ENCODE measurements at regions not wholly inside any gene's neighbourhood (a gene's known extent, or its start where the extent isn't known, plus 50 kb on each side); places are given as distances from the start of the nearest gene placed in this dataset.

GRCh38 chr16:61313931-61314330 lies 722.3 kb downstream of the CDH8 start:
- no peak for DNase-seq

GRCh38 chr16:61309386-61309785 lies 726.9 kb downstream of the CDH8 start:
- no peak for DNase-seq

- DNase-seq = no peak
These were observed 730.0 kb downstream of the CDH8 start for GRCh38 chr16:61306204-61306603.

- no peak for DNase-seq
These were observed 739.4 kb downstream of the CDH8 start for GRCh38 chr16:61296814-61297213.

- DNase-seq = no peak
These were observed 739.9 kb downstream of the CDH8 start for GRCh38 chr16:61296305-61296704.

- DNase-seq = no peak
These were observed 740.9 kb downstream of the CDH8 start for GRCh38 chr16:61295311-61295710.

GRCh38 chr16:61289141-61289540 lies 747.1 kb downstream of the CDH8 start:
- no peak for DNase-seq

GRCh38 chr16:61277849-61278248 lies 758.4 kb downstream of the CDH8 start:
- DNase-seq = no peak

- DNase-seq = no peak
These were observed 762.0 kb downstream of the CDH8 start for GRCh38 chr16:61274211-61274610.

GRCh38 chr16:61270726-61271125 lies 765.5 kb downstream of the CDH8 start:
- no peak for DNase-seq

- DNase-seq = no peak
These were observed 772.8 kb downstream of the CDH8 start for GRCh38 chr16:61263400-61263799.

- DNase-seq = no peak
These were observed 774.9 kb downstream of the CDH8 start for GRCh38 chr16:61261315-61261714.

- DNase-seq = no peak
These were observed 789.6 kb downstream of the CDH8 start for GRCh38 chr16:61246592-61246991.

- no peak for DNase-seq
These were observed 792.3 kb downstream of the CDH8 start for GRCh38 chr16:61243954-61244353.

- DNase-seq = no peak
These were observed 798.3 kb downstream of the CDH8 start for GRCh38 chr16:61237884-61238485.

- no peak for DNase-seq
These were observed 802.5 kb downstream of the CDH8 start for GRCh38 chr16:61233713-61234112.

- DNase-seq = no peak
These were observed 807.9 kb downstream of the CDH8 start for GRCh38 chr16:61228371-61228770.

GRCh38 chr16:61215605-61216004 lies 820.6 kb downstream of the CDH8 start:
- DNase-seq = no peak

GRCh38 chr16:61214780-61215179 lies 821.5 kb downstream of the CDH8 start:
- no peak for DNase-seq

- DNase-seq = no peak
These were observed 826.2 kb downstream of the CDH8 start for GRCh38 chr16:61210076-61210475.

- DNase-seq = no peak
These were observed 841.2 kb downstream of the CDH8 start for GRCh38 chr16:61195006-61195405.

GRCh38 chr16:61194573-61194972 lies 841.7 kb downstream of the CDH8 start:
- DNase-seq = no peak

- no peak for DNase-seq
These were observed 853.8 kb downstream of the CDH8 start for GRCh38 chr16:61182391-61182790.

- no peak for DNase-seq
These were observed 854.3 kb downstream of the CDH8 start for GRCh38 chr16:61181982-61182381.

GRCh38 chr16:61179561-61179960 lies 856.7 kb downstream of the CDH8 start:
- DNase-seq = no peak

- no peak for DNase-seq
These were observed 870.4 kb downstream of the CDH8 start for GRCh38 chr16:61165797-61166196.

Measured in activated CD8-positive, alpha-beta memory T cell treated with anti-CD3 and anti-CD28 coated beads, Interleukin-2, amount 50 U/mL, for 4 hours (primary cell).